GM12878 (cell line): ENCODE measurements at regions not wholly inside any gene's neighbourhood (a gene's known extent, or its start where the extent isn't known, plus 50 kb on each side); places are given as distances from the start of the nearest gene placed in this dataset.

Experiments
- ATAC-seq: fragments of 200-7000 bp; cut with Tn5 transposase; 3 replicates; pipeline ENCODE4 v1.9.1; 2020; ENCODE audit warnings: mild to moderate bottlenecking, moderate library complexity
- BruUV-seq: library from RNA; stranded (reverse); fragments of 400-500 nt; replicated peaks from 2 replicates; lab custom pipeline; 2021; lab: Mats Ljungman, UMichigan
- CTCF ChIA-PET: fragments of 300-600 bp; sonication (Branson Sonifier 250); formaldehyde crosslinking; extraction: SDS; loops from one replicate; lab custom pipeline; 2021; ENCODE audit warnings: inconsistent platforms; lab: Yijun Ruan, JAX
- POLR2A ChIA-PET: fragments of 350-600 bp; formaldehyde crosslinking; extraction: SDS; loops from one replicate; lab custom pipeline; 2021; ENCODE audit warnings: inconsistent platforms; lab: Charles Lee
- RAD21 ChIA-PET: fragments of 300-600 bp; sonication (Branson Sonifier 250); formaldehyde crosslinking; loops from one replicate; lab custom pipeline; 2023; ENCODE audit warnings: antibody characterized with exemption; ENCODE audit not compliant: unreplicated experiment; lab: Charles Lee
- SMC1A ChIA-PET: fragments of 300-600 bp; sonication (Branson Sonifier 250); formaldehyde crosslinking; loops from one replicate; lab custom pipeline; 2023; ENCODE audit not compliant: unreplicated experiment, uncharacterized antibody; lab: Charles Lee
- DNase-seq: peaks from one replicate; pipeline ENCODE4 v3.0.0-alpha.2; 2011; ENCODE audit warnings: low read depth, low spot score
- FAIRE-seq: peaks from 3 replicates; lab custom pipeline; 2011; peaks lifted over from hg19 to GRCh38; lab: Jason Lieb, UNC
- H2AFZ ChIP-seq: 2 replicates; pipeline ENCODE4 v1.6.0; 2011; ENCODE audit warnings: low read depth, low read length, control low read depth; ENCODE audit not compliant: control insufficient read depth
- H3K27ac ChIP-seq: 2 replicates; pipeline ENCODE4 v1.5.1; 2011; ENCODE audit warnings: control low read depth; ENCODE audit not compliant: control insufficient read depth, insufficient read depth
- H3K27me3 ChIP-seq, 2 experiments: replicated peaks in 1 of 2; 2 replicates each; pipeline versions ENCODE4 v1.6.0 to v1.6.1; 2011; ENCODE audit warnings: low read length in 1 of 2; ENCODE audit not compliant: control insufficient read depth in 2 of 2, insufficient read depth in 2 of 2
- H3K36me3 ChIP-seq, 2 experiments: 2 replicates each; pipeline ENCODE4 v1.5.1; 2011; ENCODE audit warnings: low read length in 1 of 2; ENCODE audit not compliant: control insufficient read depth in 2 of 2, insufficient read depth in 2 of 2
- H3K4me1 ChIP-seq: 2 replicates; pipeline ENCODE4 v1.6.1; 2011; ENCODE audit warnings: mild to moderate bottlenecking, low read length, moderate library complexity, mixed read lengths; ENCODE audit not compliant: control insufficient read depth, insufficient read depth
- H3K4me2 ChIP-seq: 2 replicates; pipeline ENCODE4 v1.6.0; 2011; ENCODE audit warnings: control low read depth; ENCODE audit not compliant: control insufficient read depth, insufficient read depth
- H3K4me3 ChIP-seq: fragments of 200-600 bp; sonication (generic); 2 replicates; pipeline ENCODE4 v1.5.1; 2016
- H3K79me2 ChIP-seq: 2 replicates; pipeline ENCODE4 v1.6.0; 2011; ENCODE audit warnings: low read length; ENCODE audit not compliant: control insufficient read depth, insufficient read depth
- H3K9ac ChIP-seq: 2 replicates; pipeline ENCODE4 v1.8.0; 2011; ENCODE audit warnings: low read length, control low read depth, mixed read lengths; ENCODE audit not compliant: control insufficient read depth, insufficient read depth
- H3K9me3 ChIP-seq: replicated peaks from 3 replicates; pipeline ENCODE4 v1.5.1; 2011; ENCODE audit warnings: mild to moderate bottlenecking, low read length; ENCODE audit not compliant: control insufficient read depth, insufficient read depth
- H4K20me1 ChIP-seq: 2 replicates; pipeline ENCODE4 v1.6.0; 2011; ENCODE audit not compliant: control insufficient read depth, insufficient read depth
- CBFB ChIP-seq: IDR thresholded peaks from 2 replicates; pipeline ENCODE4 v1.6.1; 2016; ENCODE audit warnings: antibody characterized with exemption, low read depth
- CHD4 ChIP-seq: fragments of 200-600 bp; sonication (generic); IDR thresholded peaks from 2 replicates; pipeline ENCODE4 v1.6.1; 2016; ENCODE audit warnings: mild to moderate bottlenecking
- ETV6 ChIP-seq, 2 experiments: fragments of 450-650 bp in 1 of 2; IDR thresholded peaks in 1 of 2; conservative IDR thresholded peaks in 1 of 2; 2 replicates each; pipeline ENCODE4 v1.6.1; 2014; ENCODE audit warnings: antibody characterized with exemption in 1 of 2, borderline replicate concordance in 1 of 2, low read depth in 1 of 2, mild to moderate bottlenecking in 1 of 2, moderate library complexity in 1 of 2
- HCFC1 ChIP-seq: fragments of 150-350 bp; IDR thresholded peaks from 2 replicates; pipeline ENCODE4 v1.6.1; 2014; ENCODE audit warnings: low read length
- MXI1 ChIP-seq: fragments of 150-350 bp; IDR thresholded peaks from 2 replicates; pipeline ENCODE4 v1.6.1; 2011; ENCODE audit warnings: low read depth, mild to moderate bottlenecking, inconsistent platforms, low read length, improper control_type of control experiment
- MYB ChIP-seq: fragments of 150-350 bp; IDR thresholded peaks from 2 replicates; pipeline ENCODE4 v1.6.1; 2014; ENCODE audit warnings: mild to moderate bottlenecking, low read depth, low read length, borderline replicate concordance
- NFIC ChIP-seq: IDR thresholded peaks from 2 replicates; pipeline ENCODE4 v1.6.1; 2012; ENCODE audit warnings: low read depth, mild to moderate bottlenecking, inconsistent platforms, low read length, moderate library complexity
- NR2C1 ChIP-seq: fragments of 450-650 bp; IDR thresholded peaks from 2 replicates; pipeline ENCODE4 v1.6.1; 2017; ENCODE audit warnings: antibody characterized with exemption, mild to moderate bottlenecking, moderate library complexity
- NR2C2 ChIP-seq: IDR thresholded peaks from 2 replicates; pipeline ENCODE4 v1.6.1; 2011; ENCODE audit warnings: borderline replicate concordance, low read depth; ENCODE audit not compliant: control insufficient read depth, insufficient read length
- SRF ChIP-seq, 2 experiments: IDR thresholded peaks; 2 replicates each; pipeline ENCODE4 v1.6.1; 2011; ENCODE audit warnings: low read depth in 2 of 2, low read length in 2 of 2, mild to moderate bottlenecking in 1 of 2, moderate library complexity in 1 of 2
- TBL1XR1 ChIP-seq: IDR thresholded peaks from 2 replicates; pipeline ENCODE4 v1.6.1; 2012; ENCODE audit warnings: low read depth, low read length, improper control_type of control experiment
- USF1 ChIP-seq: IDR thresholded peaks from 2 replicates; pipeline ENCODE4 v1.6.1; 2011; ENCODE audit warnings: borderline replicate concordance, low read depth, mild to moderate bottlenecking, moderate library complexity, mixed read lengths, low read length; ENCODE audit not compliant: insufficient read depth; ENCODE audit errors: extremely low read length
- WGBS: methylation state at CpG from one replicate; pipeline ENCODE4 v1.1.6; 2016; ENCODE audit warnings: low lambda C conversion rate; ENCODE audit not compliant: insufficient replicate concordance, insufficient coverage; ENCODE audit errors: missing lambda C conversion rate; 5-methylcytosine and 5-hydroxymethylcytosine counted together
- in situ Hi-C: fragments of 300-500 bp; cut with MboI; formaldehyde crosslinking; loops from 9 replicates; pipeline ENCODE4 v1.14.3; 2018; ENCODE audit warnings: mixed read lengths
- intact Hi-C: fragments of 100-400 bp; cut with micrococcal nuclease; formaldehyde crosslinking; loops from one replicate; pipeline ENCODE4 v1.14.2; 2022; ENCODE audit not compliant: unreplicated experiment
- TF ChIP-seq, protein P1 (sequence below): fragments of 450-650 bp; IDR thresholded peaks from 2 replicates; pipeline ENCODE4 v1.6.1; 2017; ENCODE audit warnings: antibody characterized with exemption, mild to moderate bottlenecking, moderate library complexity
- TF ChIP-seq, protein P2 (sequence below): fragments of 150-350 bp; IDR thresholded peaks from 2 replicates; pipeline ENCODE4 v1.6.1; 2016; ENCODE audit warnings: low read depth, low read length

GRCh38 chr5:7329141-7329540 is 66.8 kb upstream of the ADCY2 start:
- 3% methylated on average over 4 of the region's 4 CpGs for WGBS
- BruUV-seq = no TSS peak
- no peak for TF ChIP-seq HCFC1
- TF ChIP-seq CHD4 = no peak
- no peak for TF ChIP-seq MXI1
- no peak for TF ChIP-seq SRF (IDR thresholded peaks at IDR 0.05; ENCODE audit: low read depth in 2 of 2, low read length in 2 of 2)
- TF ChIP-seq TBL1XR1 = no peak
- TF ChIP-seq USF1 = no peak
- TF ChIP-seq MYB = no peak
- TF ChIP-seq, protein P1, sequence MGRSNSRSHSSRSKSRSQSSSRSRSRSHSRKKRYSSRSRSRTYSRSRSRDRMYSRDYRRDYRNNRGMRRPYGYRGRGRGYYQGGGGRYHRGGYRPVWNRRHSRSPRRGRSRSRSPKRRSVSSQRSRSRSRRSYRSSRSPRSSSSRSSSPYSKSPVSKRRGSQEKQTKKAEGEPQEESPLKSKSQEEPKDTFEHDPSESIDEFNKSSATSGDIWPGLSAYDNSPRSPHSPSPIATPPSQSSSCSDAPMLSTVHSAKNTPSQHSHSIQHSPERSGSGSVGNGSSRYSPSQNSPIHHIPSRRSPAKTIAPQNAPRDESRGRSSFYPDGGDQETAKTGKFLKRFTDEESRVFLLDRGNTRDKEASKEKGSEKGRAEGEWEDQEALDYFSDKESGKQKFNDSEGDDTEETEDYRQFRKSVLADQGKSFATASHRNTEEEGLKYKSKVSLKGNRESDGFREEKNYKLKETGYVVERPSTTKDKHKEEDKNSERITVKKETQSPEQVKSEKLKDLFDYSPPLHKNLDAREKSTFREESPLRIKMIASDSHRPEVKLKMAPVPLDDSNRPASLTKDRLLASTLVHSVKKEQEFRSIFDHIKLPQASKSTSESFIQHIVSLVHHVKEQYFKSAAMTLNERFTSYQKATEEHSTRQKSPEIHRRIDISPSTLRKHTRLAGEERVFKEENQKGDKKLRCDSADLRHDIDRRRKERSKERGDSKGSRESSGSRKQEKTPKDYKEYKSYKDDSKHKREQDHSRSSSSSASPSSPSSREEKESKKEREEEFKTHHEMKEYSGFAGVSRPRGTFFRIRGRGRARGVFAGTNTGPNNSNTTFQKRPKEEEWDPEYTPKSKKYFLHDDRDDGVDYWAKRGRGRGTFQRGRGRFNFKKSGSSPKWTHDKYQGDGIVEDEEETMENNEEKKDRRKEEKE = no peak
- TF ChIP-seq ETV6 (conservative IDR thresholded peaks at IDR 0.05 in 1 of 2, IDR thresholded peaks at IDR 0.05 in 1 of 2; ENCODE audit: borderline replicate concordance in 1 of 2, low read depth in 1 of 2) = no peak
- no peak for TF ChIP-seq NR2C2
- no peak for TF ChIP-seq NFIC
- TF ChIP-seq, protein P2, sequence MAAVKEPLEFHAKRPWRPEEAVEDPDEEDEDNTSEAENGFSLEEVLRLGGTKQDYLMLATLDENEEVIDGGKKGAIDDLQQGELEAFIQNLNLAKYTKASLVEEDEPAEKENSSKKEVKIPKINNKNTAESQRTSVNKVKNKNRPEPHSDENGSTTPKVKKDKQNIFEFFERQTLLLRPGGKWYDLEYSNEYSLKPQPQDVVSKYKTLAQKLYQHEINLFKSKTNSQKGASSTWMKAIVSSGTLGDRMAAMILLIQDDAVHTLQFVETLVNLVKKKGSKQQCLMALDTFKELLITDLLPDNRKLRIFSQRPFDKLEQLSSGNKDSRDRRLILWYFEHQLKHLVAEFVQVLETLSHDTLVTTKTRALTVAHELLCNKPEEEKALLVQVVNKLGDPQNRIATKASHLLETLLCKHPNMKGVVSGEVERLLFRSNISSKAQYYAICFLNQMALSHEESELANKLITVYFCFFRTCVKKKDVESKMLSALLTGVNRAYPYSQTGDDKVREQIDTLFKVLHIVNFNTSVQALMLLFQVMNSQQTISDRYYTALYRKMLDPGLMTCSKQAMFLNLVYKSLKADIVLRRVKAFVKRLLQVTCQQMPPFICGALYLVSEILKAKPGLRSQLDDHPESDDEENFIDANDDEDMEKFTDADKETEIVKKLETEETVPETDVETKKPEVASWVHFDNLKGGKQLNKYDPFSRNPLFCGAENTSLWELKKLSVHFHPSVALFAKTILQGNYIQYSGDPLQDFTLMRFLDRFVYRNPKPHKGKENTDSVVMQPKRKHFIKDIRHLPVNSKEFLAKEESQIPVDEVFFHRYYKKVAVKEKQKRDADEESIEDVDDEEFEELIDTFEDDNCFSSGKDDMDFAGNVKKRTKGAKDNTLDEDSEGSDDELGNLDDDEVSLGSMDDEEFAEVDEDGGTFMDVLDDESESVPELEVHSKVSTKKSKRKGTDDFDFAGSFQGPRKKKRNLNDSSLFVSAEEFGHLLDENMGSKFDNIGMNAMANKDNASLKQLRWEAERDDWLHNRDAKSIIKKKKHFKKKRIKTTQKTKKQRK = no peak
- TF ChIP-seq CBFB = no peak
- no peak for TF ChIP-seq NR2C1

More at GRCh38 chr5:7329141-7329540, 66.8 kb upstream of the ADCY2 start:
- no peaks in the 10 kb centered on the region for H3K4me1 ChIP-seq
- ChIA-PET RAD21 (no interaction called here), CTCF (no interaction called here), SMC1A (no interaction called here), POLR2A (no interaction called here)
- H4K20me1 ChIP-seq = no peaks in the 10 kb centered on the region
- in situ Hi-C loops = no loop called here
- intact Hi-C loops = no loop called here
- FAIRE-seq (no peak), ATAC-seq (no peak), DNase-seq (no peak)
- H3K36me3 ChIP-seq = no peaks in the 10 kb centered on the region
- no peak overlapping the region for H2AFZ ChIP-seq
- H3K9ac ChIP-seq = no peak overlapping the region
- H3K27me3 ChIP-seq = no peaks in the 10 kb centered on the region
- no peaks in the 10 kb centered on the region for H3K79me2 ChIP-seq
- no peak overlapping the region for H3K27ac ChIP-seq
- no peak overlapping the region for H3K4me2 ChIP-seq
- no peaks in the 10 kb centered on the region for H3K9me3 ChIP-seq
- no peak overlapping the region for H3K4me3 ChIP-seq
